ENCODE measurements at regions not wholly inside any gene's neighbourhood (a gene's known extent, or its start where the extent isn't known, plus 50 kb on each side); places are given as distances from the start of the nearest gene placed in this dataset.

DNA sequence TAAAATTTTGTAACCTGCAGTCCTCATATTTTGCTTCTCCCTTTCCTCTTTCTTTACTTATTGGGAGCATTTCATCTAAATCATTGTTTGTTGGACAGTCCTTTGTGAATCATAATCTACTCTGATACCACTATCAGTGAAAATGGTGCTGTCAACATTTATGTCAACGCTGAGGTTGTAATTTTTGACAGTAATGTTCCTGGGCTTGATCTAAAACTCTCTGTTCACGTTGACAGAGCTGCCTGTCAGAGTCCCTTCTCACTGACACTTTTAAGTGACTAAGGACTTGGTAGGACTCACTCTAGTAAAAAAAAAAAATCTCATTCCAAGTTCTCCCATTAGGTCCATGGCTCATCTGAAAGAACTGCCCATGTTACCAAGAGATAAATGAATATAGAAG lies 1640.8 kb upstream of the PIK3C3 start:
- no peaks in the 10 kb centered on the region for H4K20me1 ChIP-seq (replicated peaks in 1 of 2; ENCODE audit: control insufficient read depth in 1 of 2, insufficient read depth in 2 of 2, low read length in 2 of 2)
- H3K4me3 ChIP-seq (ENCODE audit: extremely low read depth in 1 of 4, insufficient read depth in 2 of 4, low read depth in 3 of 4, low read length in 4 of 4): no peak overlapping the region
- H4K8ac ChIP-seq (ENCODE audit: extremely low read depth, insufficient read depth, low read length): no peak overlapping the region
- no peaks in the 10 kb centered on the region for H3K79me2 ChIP-seq (ENCODE audit: control insufficient read depth in 1 of 2, insufficient read depth in 2 of 2, low read length in 2 of 2)
- 86% methylated on average over 2 of the region's 2 CpGs; no CpG with 5 or more reads in 1 of the 2 experiments for WGBS, 2 experiments (ENCODE audit: extremely low coverage in 1 of 2, insufficient coverage in 1 of 2, insufficient read length in 1 of 2, insufficient replicate concordance in 2 of 2, low coverage in 1 of 2, low lambda C conversion rate in 2 of 2, missing lambda C conversion rate in 1 of 2)
- H3K9ac ChIP-seq (replicated peaks in 1 of 4; ENCODE audit: extremely low read depth in 1 of 4, low read depth in 3 of 4, low read length in 3 of 4): no peak overlapping the region
- no peak overlapping the region for H3K23ac ChIP-seq (ENCODE audit: insufficient read length)
- no peak overlapping the region for H2BK15ac ChIP-seq (ENCODE audit: low read length)
- no peak overlapping the region for H3K4ac ChIP-seq (replicated peaks; ENCODE audit: insufficient read length, low read depth, low read length)
- POLR2A ChIA-PET (ENCODE audit: partially characterized antibody): no interaction called here
- no peak overlapping the region for H3K56ac ChIP-seq (replicated peaks; ENCODE audit: insufficient read length, low read depth, low read length)
- H3K4me2 ChIP-seq (ENCODE audit: insufficient read depth in 1 of 2, low read depth in 2 of 2, low read length in 2 of 2): no peak overlapping the region
- no peak overlapping the region for H4K5ac ChIP-seq (ENCODE audit: insufficient read length, low read depth, low read length)
- DNase-seq (ENCODE audit: low read depth in 1 of 2, low spot score in 2 of 2): no peak
- no peaks in the 10 kb centered on the region for H3K79me1 ChIP-seq (ENCODE audit: low read depth, low read length)
- TF ChIP-seq TAF1 (IDR thresholded peaks at IDR 0.05; ENCODE audit: low read depth, low read length): no peak
- TF ChIP-seq TEAD4 (IDR thresholded peaks at IDR 0.05; ENCODE audit: low read depth, low read length): no peak
- no peak for TF ChIP-seq RXRA (IDR thresholded peaks at IDR 0.05; ENCODE audit: insufficient read depth, low read depth, low read length)
- no peak for TF ChIP-seq JUN (IDR thresholded peaks at IDR 0.05; ENCODE audit: low read depth, low read length)
- TF ChIP-seq EZH2 (IDR thresholded peaks at IDR 0.05; ENCODE audit: low read depth, low read length, severe bottlenecking): no peak
- FAIRE-seq: no peak
- no peak overlapping the region for H3K18ac ChIP-seq (ENCODE audit: extremely low read depth, low read length)
- H3K23me2 ChIP-seq (ENCODE audit: low read depth, low read length): no peaks in the 10 kb centered on the region
- H2AFZ ChIP-seq (ENCODE audit: low read length): no peak overlapping the region
- H2AK5ac ChIP-seq (ENCODE audit: low read depth, low read length): no peak overlapping the region
- no peaks in the 10 kb centered on the region for H3K27me3 ChIP-seq (replicated peaks in 1 of 4; ENCODE audit: control insufficient read depth in 3 of 4, extremely low read depth in 1 of 4, insufficient read depth in 3 of 4, low read length in 3 of 4)
- H2BK12ac ChIP-seq (ENCODE audit: low read depth, low read length): no peak overlapping the region
- no peak overlapping the region for H2BK5ac ChIP-seq (ENCODE audit: low read depth, low read length)
- no peak overlapping the region for H4K91ac ChIP-seq (replicated peaks; ENCODE audit: insufficient read length, low read length)
- H2BK120ac ChIP-seq (replicated peaks; ENCODE audit: low read depth, low read length): no peak overlapping the region
- no peak overlapping the region for H2BK20ac ChIP-seq (ENCODE audit: low read length)
- H3K9me3 ChIP-seq (ENCODE audit: insufficient read depth in 2 of 2, low read depth in 1 of 2, low read length in 1 of 2): no peaks in the 10 kb centered on the region
- CTCF ChIA-PET (ENCODE audit: partially characterized antibody): no interaction called here
- H3K4me1 ChIP-seq (replicated peaks in 1 of 4; ENCODE audit: control insufficient read depth in 3 of 4, insufficient read depth in 4 of 4, low read length in 3 of 4): no peaks in the 10 kb centered on the region
- no peak overlapping the region for H3K27ac ChIP-seq (ENCODE audit: low read depth, low read length)
- no peaks in the 10 kb centered on the region for H3K36me3 ChIP-seq (ENCODE audit: control insufficient read depth in 2 of 4, insufficient read depth in 4 of 4, low read length in 3 of 4)
- H3K14ac ChIP-seq (ENCODE audit: insufficient read length): no peak overlapping the region

All from H1 (cell line).